Sigmoid colon (tissue), 4 donors: ENCODE measurements at regions not wholly inside any gene's neighbourhood (a gene's known extent, or its start where the extent isn't known, plus 50 kb on each side); places are given as distances from the start of the nearest gene placed in this dataset.

Source experiments
- EP300 ChIP-seq, 4 donors: sonication (generic); formaldehyde crosslinking; IDR thresholded peaks; one replicate each; pipeline ENCODE4 v1.6.1; 2017; ENCODE audit warnings: antibody characterized with exemption in 4 of 4
- TF ChIP-seq, protein P1 (sequence below), 4 experiments: fragments of 450-650 bp in 3 of 4; fragments of 200-600 bp in 1 of 4; IDR thresholded peaks; one replicate each; pipeline ENCODE4 v1.5.1; 2016 to 2019; ENCODE audit warnings: antibody characterized with exemption in 4 of 4, mild to moderate bottlenecking in 3 of 4, moderate library complexity in 2 of 4

DNA sequence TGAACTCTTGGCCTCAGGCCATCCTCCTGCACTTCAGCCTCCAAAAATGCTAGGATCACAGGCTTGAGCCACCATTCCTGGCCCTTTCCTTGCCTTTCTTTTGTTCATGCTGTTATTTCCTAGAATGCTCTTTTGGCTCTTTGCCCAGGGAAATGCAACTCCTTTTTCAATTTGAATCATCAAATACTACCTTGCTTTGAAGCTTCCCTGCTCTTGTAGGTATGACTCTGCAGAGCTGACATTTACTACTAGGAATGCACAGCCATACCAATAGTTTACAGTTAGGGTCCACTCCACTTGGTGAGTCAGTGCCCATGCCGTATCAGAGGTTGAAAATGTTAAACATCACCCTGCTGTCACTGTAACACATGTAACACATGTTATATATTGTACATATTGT is 107.0 kb upstream of the CRY1 start:
- no peak for TF ChIP-seq EP300 (IDR thresholded peaks at IDR 0.05)
- TF ChIP-seq, protein P1, sequence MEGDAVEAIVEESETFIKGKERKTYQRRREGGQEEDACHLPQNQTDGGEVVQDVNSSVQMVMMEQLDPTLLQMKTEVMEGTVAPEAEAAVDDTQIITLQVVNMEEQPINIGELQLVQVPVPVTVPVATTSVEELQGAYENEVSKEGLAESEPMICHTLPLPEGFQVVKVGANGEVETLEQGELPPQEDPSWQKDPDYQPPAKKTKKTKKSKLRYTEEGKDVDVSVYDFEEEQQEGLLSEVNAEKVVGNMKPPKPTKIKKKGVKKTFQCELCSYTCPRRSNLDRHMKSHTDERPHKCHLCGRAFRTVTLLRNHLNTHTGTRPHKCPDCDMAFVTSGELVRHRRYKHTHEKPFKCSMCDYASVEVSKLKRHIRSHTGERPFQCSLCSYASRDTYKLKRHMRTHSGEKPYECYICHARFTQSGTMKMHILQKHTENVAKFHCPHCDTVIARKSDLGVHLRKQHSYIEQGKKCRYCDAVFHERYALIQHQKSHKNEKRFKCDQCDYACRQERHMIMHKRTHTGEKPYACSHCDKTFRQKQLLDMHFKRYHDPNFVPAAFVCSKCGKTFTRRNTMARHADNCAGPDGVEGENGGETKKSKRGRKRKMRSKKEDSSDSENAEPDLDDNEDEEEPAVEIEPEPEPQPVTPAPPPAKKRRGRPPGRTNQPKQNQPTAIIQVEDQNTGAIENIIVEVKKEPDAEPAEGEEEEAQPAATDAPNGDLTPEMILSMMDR (IDR thresholded peaks at IDR 0.05) = no peak
